ENCODE measurements at regions not wholly inside any gene's neighbourhood (a gene's known extent, or its start where the extent isn't known, plus 50 kb on each side); places are given as distances from the start of the nearest gene placed in this dataset.

DNA sequence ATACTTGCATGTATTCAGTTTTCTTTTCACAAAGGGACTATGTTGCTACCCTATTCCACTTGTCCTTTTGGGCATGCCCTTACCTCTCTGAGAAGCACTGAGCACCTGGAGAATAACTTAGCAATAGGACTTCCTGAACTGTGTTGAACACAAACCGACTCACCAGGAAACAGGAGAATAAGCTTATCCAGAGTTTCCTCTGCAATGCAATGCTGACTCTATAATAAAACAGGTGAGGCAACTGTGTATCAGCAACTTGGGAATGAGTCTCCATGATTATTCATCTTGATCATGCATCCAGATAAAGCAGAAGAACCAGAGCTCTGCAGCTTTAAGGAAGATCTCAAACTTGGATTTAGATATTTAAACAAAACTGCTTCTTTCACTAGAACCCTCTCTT lies 806.5 kb downstream of the IGSF11 start:
- Histone ChIP-seq H3K27ac (ENCODE audit: low read depth, low read length) (no peak overlapping the region), H4K5ac (ENCODE audit: insufficient read length, low read depth, low read length) (no peak overlapping the region), H3K23ac (ENCODE audit: insufficient read length) (no peak overlapping the region), H2BK15ac (ENCODE audit: low read length) (no peak overlapping the region), H3K79me2 (ENCODE audit: control insufficient read depth in 1 of 2, insufficient read depth in 2 of 2, low read length in 2 of 2) (no peaks in the 10 kb centered on the region), H3K27me3 (replicated peaks in 1 of 4; ENCODE audit: control insufficient read depth in 3 of 4, extremely low read depth in 1 of 4, insufficient read depth in 3 of 4, low read length in 3 of 4) (no peaks in the 10 kb centered on the region), H3K4ac (replicated peaks; ENCODE audit: insufficient read length, low read depth, low read length) (no peak overlapping the region), H3K56ac (replicated peaks; ENCODE audit: insufficient read length, low read depth, low read length) (no peak overlapping the region), H2BK12ac (ENCODE audit: low read depth, low read length) (no peak overlapping the region), H3K18ac (ENCODE audit: extremely low read depth, low read length) (no peak overlapping the region), H3K9me3 (ENCODE audit: insufficient read depth in 2 of 2, low read depth in 1 of 2, low read length in 1 of 2) (no peaks in the 10 kb centered on the region), H3K79me1 (ENCODE audit: low read depth, low read length) (no peaks in the 10 kb centered on the region), H3K23me2 (ENCODE audit: low read depth, low read length) (no peaks in the 10 kb centered on the region), H3K36me3 (ENCODE audit: control insufficient read depth in 2 of 4, insufficient read depth in 4 of 4, low read length in 3 of 4) (no peaks in the 10 kb centered on the region), H2BK20ac (ENCODE audit: low read length) (no peak overlapping the region), H3K4me2 (ENCODE audit: insufficient read depth in 1 of 2, low read depth in 2 of 2, low read length in 2 of 2) (no peak overlapping the region), H2BK120ac (replicated peaks; ENCODE audit: low read depth, low read length) (no peak overlapping the region), H2AFZ (ENCODE audit: low read length) (no peak overlapping the region), H2BK5ac (ENCODE audit: low read depth, low read length) (no peak overlapping the region), H2AK5ac (ENCODE audit: low read depth, low read length) (no peak overlapping the region), H4K8ac (ENCODE audit: extremely low read depth, insufficient read depth, low read length) (no peak overlapping the region), H3K9ac (replicated peaks in 1 of 4; ENCODE audit: extremely low read depth in 1 of 4, low read depth in 3 of 4, low read length in 3 of 4) (no peak overlapping the region), H3K4me1 (replicated peaks in 1 of 4; ENCODE audit: control insufficient read depth in 3 of 4, insufficient read depth in 4 of 4, low read length in 3 of 4) (no peaks in the 10 kb centered on the region; a peak in 1 of 7 replicates), H4K20me1 (replicated peaks in 1 of 2; ENCODE audit: control insufficient read depth in 1 of 2, insufficient read depth in 2 of 2, low read length in 2 of 2) (no peaks in the 10 kb centered on the region), H4K91ac (replicated peaks; ENCODE audit: insufficient read length, low read length) (no peak overlapping the region), H3K14ac (ENCODE audit: insufficient read length) (no peak overlapping the region), H3K4me3 (ENCODE audit: extremely low read depth in 1 of 4, insufficient read depth in 2 of 4, low read depth in 3 of 4, low read length in 4 of 4) (no peak overlapping the region)
- CTCF ChIA-PET (ENCODE audit: partially characterized antibody), result interaction anchor here (1.0 to 1.6 kb wide), 2 partner anchors 15 to 227 kb away, joined by 3 to 6 read pairs; no protein-coding TSS in a partner anchor
- DNase-seq (ENCODE audit: low read depth in 1 of 2, low spot score in 2 of 2) (no peak), FAIRE-seq (no peak)
- POLR2A ChIA-PET (ENCODE audit: partially characterized antibody), result no interaction called here
- 79% methylated on average over 1 of the region's 1 CpG; no CpG with 5 or more reads in 1 of the 2 experiments for WGBS, 2 experiments (ENCODE audit: extremely low coverage in 1 of 2, insufficient coverage in 1 of 2, insufficient read length in 1 of 2, insufficient replicate concordance in 2 of 2, low coverage in 1 of 2, low lambda C conversion rate in 2 of 2, missing lambda C conversion rate in 1 of 2)
- TF ChIP-seq KDM1A (IDR thresholded peaks at IDR 0.05; ENCODE audit: borderline replicate concordance, low read length) (no peak), BRCA1 (IDR thresholded peaks at IDR 0.05; ENCODE audit: low read depth, low read length) (no peak), CTBP2 (IDR thresholded peaks at IDR 0.05; ENCODE audit: borderline replicate concordance, insufficient read depth, insufficient read length, low read length) (no peak), NRF1 (IDR thresholded peaks at IDR 0.05; ENCODE audit: low read depth, low read length) (no peak), GTF2F1 (IDR thresholded peaks at IDR 0.05; ENCODE audit: borderline replicate concordance, low read depth, low read length) (no peak), TAF7 (optimal IDR thresholded peaks at IDR 0.05; ENCODE audit: borderline replicate concordance, low read depth, low read length) (no peak), POLR2A (IDR thresholded peaks at IDR 0.05; ENCODE audit: control extremely low read depth in 1 of 2, low read depth in 2 of 2, low read length in 2 of 2) (no peak), BACH1 (IDR thresholded peaks at IDR 0.05; ENCODE audit: low read length) (no peak), SUZ12 (IDR thresholded peaks at IDR 0.05; ENCODE audit: low read length) (no peak), FOSL1 (IDR thresholded peaks at IDR 0.05; ENCODE audit: insufficient read depth, low read depth, low read length) (no peak), HDAC2 (IDR thresholded peaks at IDR 0.05; ENCODE audit: borderline replicate concordance in 1 of 2, low read depth in 2 of 2, low read length in 2 of 2) (no peak), SP4 (IDR thresholded peaks at IDR 0.05; ENCODE audit: low read length) (no peak)
- TF ChIP-seq, protein P1, sequence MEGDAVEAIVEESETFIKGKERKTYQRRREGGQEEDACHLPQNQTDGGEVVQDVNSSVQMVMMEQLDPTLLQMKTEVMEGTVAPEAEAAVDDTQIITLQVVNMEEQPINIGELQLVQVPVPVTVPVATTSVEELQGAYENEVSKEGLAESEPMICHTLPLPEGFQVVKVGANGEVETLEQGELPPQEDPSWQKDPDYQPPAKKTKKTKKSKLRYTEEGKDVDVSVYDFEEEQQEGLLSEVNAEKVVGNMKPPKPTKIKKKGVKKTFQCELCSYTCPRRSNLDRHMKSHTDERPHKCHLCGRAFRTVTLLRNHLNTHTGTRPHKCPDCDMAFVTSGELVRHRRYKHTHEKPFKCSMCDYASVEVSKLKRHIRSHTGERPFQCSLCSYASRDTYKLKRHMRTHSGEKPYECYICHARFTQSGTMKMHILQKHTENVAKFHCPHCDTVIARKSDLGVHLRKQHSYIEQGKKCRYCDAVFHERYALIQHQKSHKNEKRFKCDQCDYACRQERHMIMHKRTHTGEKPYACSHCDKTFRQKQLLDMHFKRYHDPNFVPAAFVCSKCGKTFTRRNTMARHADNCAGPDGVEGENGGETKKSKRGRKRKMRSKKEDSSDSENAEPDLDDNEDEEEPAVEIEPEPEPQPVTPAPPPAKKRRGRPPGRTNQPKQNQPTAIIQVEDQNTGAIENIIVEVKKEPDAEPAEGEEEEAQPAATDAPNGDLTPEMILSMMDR (IDR thresholded peaks at IDR 0.05; ENCODE audit: control extremely low read depth in 1 of 3, insufficient read depth in 1 of 3, low read depth in 1 of 3, low read length in 3 of 3), result no peak
